Stomach (tissue), 4 donors: ENCODE measurements at regions not wholly inside any gene's neighbourhood (a gene's known extent, or its start where the extent isn't known, plus 50 kb on each side); places are given as distances from the start of the nearest gene placed in this dataset.
"Not testable (repeated sequence)": the region's sequence is repeated elsewhere in the genome, so short reads cannot be mapped to it uniquely, and the experiment has no call there.

ENCODE experiments used
- CTCF ChIP-seq, 7 experiments: fragments of 450-650 bp in 4 of 7; fragments of 200-600 bp in 3 of 7; sonication (generic) in 3 of 7; IDR thresholded peaks; one replicate each; pipeline ENCODE4 v1.5.1; 2016 to 2019; ENCODE audit warnings: antibody characterized with exemption in 7 of 7, control low read depth in 2 of 7, mild to moderate bottlenecking in 1 of 7
- POLR2A ChIP-seq, 4 donors: fragments of 450-650 bp; IDR thresholded peaks; one replicate each; pipeline ENCODE4 v1.6.1; 2016; ENCODE audit warnings: antibody characterized with exemption in 4 of 4, control low read depth in 2 of 4, mild to moderate bottlenecking in 1 of 4, moderate library complexity in 1 of 4
- POLR2AphosphoS5 ChIP-seq, 3 donors: sonication (generic); formaldehyde crosslinking; IDR thresholded peaks; one replicate each; pipeline ENCODE4 v1.6.1; 2016; ENCODE audit warnings: antibody characterized with exemption in 3 of 3

DNA sequence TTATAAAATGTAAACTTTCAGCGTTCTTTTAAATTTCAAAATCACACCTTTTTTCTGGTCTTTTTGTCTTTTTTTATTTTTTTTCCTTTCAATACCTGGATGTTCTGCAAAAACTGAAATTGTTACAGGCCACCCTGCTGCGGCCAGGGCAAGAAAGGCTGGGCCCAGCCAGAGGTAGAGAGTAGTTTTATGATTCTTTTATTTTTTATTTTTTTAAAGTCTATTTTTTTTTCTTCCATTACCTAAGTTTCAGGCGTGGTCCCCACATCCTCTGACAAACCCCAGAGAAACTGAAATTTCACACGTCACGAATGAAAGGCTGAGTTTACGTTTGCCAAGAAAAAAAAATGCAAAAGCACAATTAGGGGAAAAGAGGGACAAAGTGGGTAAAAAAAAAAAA lies 177.1 kb downstream of the SPATA31A1 start:
- TF ChIP-seq POLR2AphosphoS5, CTCF, POLR2A (IDR thresholded peaks at IDR 0.05): not testable (repeated sequence)
